ENCODE measurements at regions not wholly inside any gene's neighbourhood (a gene's known extent, or its start where the extent isn't known, plus 50 kb on each side); places are given as distances from the start of the nearest gene placed in this dataset.

GRCh38 chr6:22667855-22668254 lies 98.5 kb downstream of the HDGFL1 start:
- FAIRE-seq: no peak
- no peak for DNase-seq (ENCODE audit: extremely low spot score, insufficient read length, low read depth)

DNA sequence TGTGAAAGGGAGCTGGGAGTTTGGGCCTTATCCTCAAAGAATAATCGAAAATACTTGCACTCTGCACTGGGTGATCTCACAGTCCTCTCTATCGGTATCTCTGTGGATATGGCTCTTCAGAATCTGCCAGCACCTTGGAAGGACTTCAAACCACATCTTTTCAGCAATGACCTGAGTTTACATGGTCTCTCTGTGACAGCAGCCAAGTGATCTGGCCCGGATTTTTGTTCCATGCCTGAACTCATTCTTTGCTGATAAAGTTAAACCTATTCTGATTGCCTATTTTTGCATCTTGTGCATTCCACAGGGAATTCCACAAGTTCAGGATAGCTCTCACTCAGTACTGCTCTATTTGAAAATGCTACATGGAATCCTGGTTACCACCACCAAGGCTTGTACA lies 98.9 kb downstream of the HDGFL1 start:
- FAIRE-seq: no peak
- DNase-seq (ENCODE audit: extremely low spot score, insufficient read length, low read depth): no peak

- FAIRE-seq: no peak
- no peak for DNase-seq (ENCODE audit: extremely low spot score, insufficient read length, low read depth)
Measured at GRCh38 chr6:22668717-22669116, 99.4 kb downstream of the HDGFL1 start.

DNA sequence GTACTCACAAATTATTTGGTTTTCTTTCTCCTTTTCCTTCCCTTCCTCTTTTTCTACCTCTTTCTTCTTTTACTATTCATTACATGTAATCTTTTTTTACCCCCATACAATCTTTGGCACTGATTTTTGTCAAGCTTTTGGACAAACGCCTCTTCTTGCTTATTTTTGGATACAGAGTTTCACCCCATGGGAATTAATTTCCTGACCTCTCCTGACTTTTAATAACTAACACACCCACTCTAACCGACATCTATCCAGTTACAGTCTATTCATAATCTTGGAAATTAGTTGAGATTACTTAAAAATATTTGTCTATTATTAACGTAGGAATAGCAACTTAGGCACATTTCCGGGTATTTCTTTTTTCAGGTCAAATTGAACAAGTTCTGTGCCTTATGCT lies 101.2 kb downstream of the HDGFL1 start:
- no peak for FAIRE-seq

DNA sequence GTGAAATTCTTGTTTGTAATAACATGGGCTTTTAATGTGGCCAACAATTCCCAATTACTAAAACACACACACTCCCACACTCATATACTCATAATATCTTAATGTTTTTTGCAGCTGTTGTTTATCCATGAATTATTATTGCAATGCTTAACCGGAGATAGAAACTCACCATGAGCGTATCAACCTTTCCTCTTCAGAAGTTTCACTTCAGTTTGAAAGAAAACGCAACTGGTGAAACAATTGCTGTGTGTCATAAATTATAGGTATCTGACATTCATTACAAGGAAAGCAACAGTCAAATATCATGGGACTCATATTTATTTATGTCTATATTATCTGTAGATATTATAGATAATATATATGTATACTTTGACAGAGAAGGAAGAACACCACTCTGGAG lies 104.1 kb downstream of the HDGFL1 start:
- no peak for FAIRE-seq
- DNase-seq (ENCODE audit: extremely low spot score, insufficient read length, low read depth): no peak

More for the DNA sequence above, 101.2 kb downstream of the HDGFL1 start:
- no peak for DNase-seq (ENCODE audit: extremely low spot score, insufficient read length, low read depth)

GRCh38 chr6:22680950-22681349 lies 111.6 kb downstream of the HDGFL1 start:
- DNase-seq (ENCODE audit: extremely low spot score, insufficient read length, low read depth) (no peak), FAIRE-seq (no peak)

DNA sequence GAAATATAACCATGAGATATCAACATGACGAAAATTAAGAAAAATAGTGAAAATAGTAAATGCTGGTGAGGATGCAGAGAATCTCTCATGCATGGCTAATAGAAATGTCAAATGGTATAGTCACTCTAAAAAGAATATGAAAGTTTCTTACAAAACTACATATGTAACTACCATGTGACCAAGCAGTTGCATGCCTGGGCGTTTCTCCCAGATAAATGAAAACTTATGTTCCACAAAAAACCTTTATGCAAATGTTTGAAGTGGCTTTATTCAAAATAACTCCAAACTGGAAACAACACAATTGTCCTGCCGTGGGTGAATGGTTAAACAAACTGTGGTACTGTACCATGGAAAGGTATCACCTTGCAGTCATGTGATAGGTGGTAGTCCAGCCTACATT lies 112.4 kb downstream of the HDGFL1 start:
- no peak for FAIRE-seq
- DNase-seq (ENCODE audit: extremely low spot score, insufficient read length, low read depth): no peak

- FAIRE-seq: no peak
- no peak for DNase-seq (ENCODE audit: extremely low spot score, insufficient read length, low read depth)
Measured at GRCh38 chr6:22682979-22683378, 113.6 kb downstream of the HDGFL1 start.

GRCh38 chr6:22690446-22690845 lies 121.1 kb downstream of the HDGFL1 start:
- FAIRE-seq (no peak), DNase-seq (ENCODE audit: extremely low spot score, insufficient read length, low read depth) (no peak)

GRCh38 chr6:22694092-22694724 lies 124.8 kb downstream of the HDGFL1 start:
- no peak for FAIRE-seq
- DNase-seq (ENCODE audit: extremely low spot score, insufficient read length, low read depth): no peak

DNA sequence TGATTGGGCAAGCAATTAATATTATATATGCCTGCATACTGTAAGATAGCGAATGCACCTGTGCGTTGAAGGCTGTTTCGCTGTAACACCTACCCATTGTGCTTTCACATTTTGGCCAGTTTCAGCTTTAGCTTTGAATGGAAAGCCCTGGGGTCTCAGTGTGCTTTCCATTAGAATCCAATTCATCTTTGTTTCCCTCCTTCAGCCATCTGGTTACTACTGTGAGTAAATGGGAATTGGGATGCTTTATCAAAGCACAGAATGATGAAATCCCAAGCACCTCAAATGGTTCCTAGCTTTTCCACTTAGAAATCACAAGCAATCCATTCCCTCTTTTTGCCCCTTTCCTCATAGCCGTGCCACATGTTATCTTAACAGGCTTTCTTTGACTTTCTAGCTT lies 127.1 kb downstream of the HDGFL1 start:
- DNase-seq (ENCODE audit: extremely low spot score, insufficient read length, low read depth) (no peak), FAIRE-seq (no peak)

- DNase-seq (ENCODE audit: extremely low spot score, insufficient read length, low read depth) (no peak), FAIRE-seq (no peak)
Measured at GRCh38 chr6:22697306-22697705, 127.9 kb downstream of the HDGFL1 start.

- FAIRE-seq (no peak), DNase-seq (ENCODE audit: extremely low spot score, insufficient read length, low read depth) (no peak)
Measured at GRCh38 chr6:22699151-22699550, 129.8 kb downstream of the HDGFL1 start.

GRCh38 chr6:22706651-22707050 lies 137.3 kb downstream of the HDGFL1 start:
- FAIRE-seq (no peak), DNase-seq (ENCODE audit: extremely low spot score, insufficient read length, low read depth) (no peak)

GRCh38 chr6:22708469-22708868 lies 139.1 kb downstream of the HDGFL1 start:
- no peak for FAIRE-seq
- DNase-seq (ENCODE audit: extremely low spot score, insufficient read length, low read depth): no peak

DNA sequence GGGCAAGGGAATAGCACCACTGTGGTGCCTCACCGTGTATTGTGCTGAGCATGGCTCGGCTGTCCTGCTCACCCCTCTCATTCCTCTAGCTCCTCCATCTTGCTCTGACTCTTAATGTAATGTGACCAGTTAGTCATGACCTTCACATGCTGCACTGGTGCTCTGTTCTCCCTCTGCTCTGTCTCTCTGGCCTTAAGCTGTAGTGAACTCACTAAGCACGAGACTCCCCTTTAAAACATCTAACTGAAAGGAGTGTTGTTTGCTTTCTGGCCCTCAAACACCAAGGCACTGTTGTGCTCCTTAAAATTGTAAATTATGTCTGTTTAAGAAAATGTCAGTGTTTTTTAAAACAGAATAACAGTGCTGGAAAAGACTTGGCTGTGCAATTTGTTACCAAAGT lies 140.4 kb downstream of the HDGFL1 start:
- FAIRE-seq (no peak), DNase-seq (ENCODE audit: extremely low spot score, insufficient read length, low read depth) (no peak)

GRCh38 chr6:22716721-22717120 lies 147.4 kb downstream of the HDGFL1 start:
- no peak for DNase-seq (ENCODE audit: extremely low spot score, insufficient read length, low read depth)
- FAIRE-seq: no peak

DNA sequence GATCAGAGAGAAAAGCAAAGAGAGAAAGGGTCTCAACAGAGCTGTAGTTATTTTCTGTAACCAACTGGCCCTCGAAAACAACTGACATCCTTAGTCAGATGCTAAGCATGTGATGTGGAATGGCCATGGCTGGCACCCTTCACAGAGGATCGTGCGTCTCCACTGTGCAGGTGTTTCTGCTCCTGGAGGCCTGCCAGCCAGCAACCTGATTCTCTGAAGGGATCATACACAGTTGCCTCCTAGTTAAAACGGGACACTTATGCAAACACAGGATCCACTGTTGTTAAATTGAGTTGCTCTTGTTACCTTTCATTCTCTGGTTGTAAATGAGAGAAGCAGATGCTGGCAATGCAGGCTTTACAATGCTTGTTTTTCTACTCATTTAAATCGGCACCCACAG lies 148.5 kb downstream of the HDGFL1 start:
- DNase-seq (ENCODE audit: extremely low spot score, insufficient read length, low read depth): no peak
- no peak for FAIRE-seq

GRCh38 chr6:22722913-22723312 lies 153.5 kb downstream of the HDGFL1 start:
- FAIRE-seq (no peak), DNase-seq (ENCODE audit: extremely low spot score, insufficient read length, low read depth) (no peak)

- FAIRE-seq (no peak), DNase-seq (ENCODE audit: extremely low spot score, insufficient read length, low read depth) (no peak)
Measured at GRCh38 chr6:22726966-22727365, 157.6 kb downstream of the HDGFL1 start.

- DNase-seq (ENCODE audit: extremely low spot score, insufficient read length, low read depth) (no peak), FAIRE-seq (no peak)
Measured at GRCh38 chr6:22727710-22728109, 158.3 kb downstream of the HDGFL1 start.

- no peak for DNase-seq (ENCODE audit: extremely low spot score, insufficient read length, low read depth)
Measured at GRCh38 chr6:22732176-22732970, 163.0 kb downstream of the HDGFL1 start.

More at GRCh38 chr6:22732176-22732970, 163.0 kb downstream of the HDGFL1 start:
- FAIRE-seq: no peak
